SU-DHL-6 (cell line): ENCODE measurements at regions not wholly inside any gene's neighbourhood (a gene's known extent, or its start where the extent isn't known, plus 50 kb on each side); places are given as distances from the start of the nearest gene placed in this dataset.
"Not testable (repeated sequence)": the region's sequence is repeated elsewhere in the genome, so short reads cannot be mapped to it uniquely, and the experiment has no call there.

Experiments used
- H2AFZ ChIP-seq: fragments of 200-600 bp; sonication (generic); 2 replicates; pipeline ENCODE4 v1.6.1; 2014; ENCODE audit warnings: low read depth, mild to moderate bottlenecking, moderate library complexity, mixed read lengths, antibody characterized with exemption, low read length; ENCODE audit not compliant: severe bottlenecking
- H3F3A ChIP-seq: fragments of 200-600 bp; shearing (Covaris generic); 2 replicates; pipeline ENCODE4 v1.6.0; 2016; ENCODE audit warnings: antibody characterized with exemption, mild to moderate bottlenecking; ENCODE audit not compliant: insufficient read depth
- H3K27ac ChIP-seq: fragments of 200-600 bp; sonication (generic); 2 replicates; pipeline ENCODE4 v1.5.1; 2016; ENCODE audit warnings: low read depth, mild to moderate bottlenecking, low read length, moderate library complexity, mixed read lengths
- H3K27me3 ChIP-seq: fragments of 200-600 bp; sonication (generic), shearing (Covaris generic); 2 replicates; pipeline ENCODE4 v1.6.0; 2014; ENCODE audit warnings: mild to moderate bottlenecking, low read length
- H3K36me3 ChIP-seq: fragments of 200-600 bp; sonication (generic); 2 replicates; pipeline ENCODE4 v1.6.1; 2014; ENCODE audit warnings: mild to moderate bottlenecking, low read length, mixed read lengths
- H3K4me2 ChIP-seq: fragments of 300-600, 200-600 bp; shearing (Covaris generic), sonication (generic); 2 replicates; pipeline ENCODE4 v1.6.0; 2014; ENCODE audit warnings: low read length, low read depth, mild to moderate bottlenecking; ENCODE audit not compliant: poor library complexity, severe bottlenecking
- H3K4me3 ChIP-seq: fragments of 200-600 bp; sonication (generic); 2 replicates; pipeline ENCODE4 v1.5.1; 2014; ENCODE audit warnings: antibody characterized with exemption, low read length, mild to moderate bottlenecking, mixed read lengths; ENCODE audit not compliant: insufficient read depth, poor library complexity, severe bottlenecking
- H3K79me2 ChIP-seq: fragments of 200-600 bp; sonication (generic); 2 replicates; pipeline ENCODE4 v1.6.1; 2014; ENCODE audit warnings: mild to moderate bottlenecking, low read length, moderate library complexity; ENCODE audit not compliant: insufficient read depth
- H3K9ac ChIP-seq: fragments of 200-600 bp; sonication (generic); 2 replicates; pipeline ENCODE4 v1.7.0; 2014; ENCODE audit warnings: mild to moderate bottlenecking, low read length
- H3K9me2 ChIP-seq: fragments of 200-600 bp; sonication (generic); replicated peaks from 2 replicates; pipeline ENCODE4 v1.6.1; 2014; ENCODE audit warnings: low read length; ENCODE audit not compliant: insufficient read depth
- H3K9me3 ChIP-seq: fragments of 200-600 bp; sonication (generic); 2 replicates; pipeline ENCODE4 v1.6.1; 2014; ENCODE audit warnings: low read length, mixed read lengths; ENCODE audit not compliant: insufficient read depth
- H4K20me1 ChIP-seq: fragments of 200-600 bp; sonication (generic); 2 replicates; pipeline ENCODE4 v1.6.1; 2014; ENCODE audit warnings: low read depth, mild to moderate bottlenecking, antibody characterized with exemption, low read length, moderate library complexity, mixed read lengths
- EZH2phosphoT487 ChIP-seq: fragments of 200-600 bp; sonication (generic), shearing (Covaris generic); conservative IDR thresholded peaks from 2 replicates; pipeline ENCODE4 v1.6.1; 2018; ENCODE audit warnings: mild to moderate bottlenecking, antibody characterized with exemption, low read length, moderate library complexity, mixed read lengths
- TF ChIP-seq, protein P1 (sequence below): fragments of 200-600 bp; sonication (generic); IDR thresholded peaks from one replicate; pipeline ENCODE4 v1.5.1; 2017; ENCODE audit warnings: antibody characterized with exemption, mild to moderate bottlenecking, low read length, moderate library complexity; ENCODE audit not compliant: insufficient read depth, poor library complexity, severe bottlenecking

DNA sequence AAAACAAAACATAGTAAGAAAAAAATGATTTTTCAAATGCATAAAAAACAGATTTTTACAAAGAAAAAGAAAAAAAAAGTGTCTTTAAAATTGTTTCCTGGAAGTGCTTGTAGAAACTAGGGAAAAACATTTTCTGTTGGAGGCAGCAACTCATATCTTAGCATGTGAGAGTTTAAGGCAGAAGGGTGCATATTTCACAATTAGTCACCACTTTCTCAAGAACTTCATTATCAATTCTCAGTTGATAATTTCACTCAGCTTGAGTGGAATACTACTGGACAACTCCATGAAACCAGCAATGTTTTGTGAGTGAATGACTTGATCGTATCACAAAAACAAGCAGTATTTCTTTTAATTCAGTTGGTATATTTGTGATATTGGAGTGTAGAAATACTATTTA, 508.3 kb upstream of the DAB2 start:
- no peaks in the 10 kb centered on the region for H4K20me1 ChIP-seq
- H3K9ac ChIP-seq, result no peak overlapping the region
- no peaks in the 10 kb centered on the region for H3K9me3 ChIP-seq
- H3K36me3 ChIP-seq, result no peaks in the 10 kb centered on the region
- no peak for TF ChIP-seq EZH2phosphoT487
- TF ChIP-seq, protein P1, sequence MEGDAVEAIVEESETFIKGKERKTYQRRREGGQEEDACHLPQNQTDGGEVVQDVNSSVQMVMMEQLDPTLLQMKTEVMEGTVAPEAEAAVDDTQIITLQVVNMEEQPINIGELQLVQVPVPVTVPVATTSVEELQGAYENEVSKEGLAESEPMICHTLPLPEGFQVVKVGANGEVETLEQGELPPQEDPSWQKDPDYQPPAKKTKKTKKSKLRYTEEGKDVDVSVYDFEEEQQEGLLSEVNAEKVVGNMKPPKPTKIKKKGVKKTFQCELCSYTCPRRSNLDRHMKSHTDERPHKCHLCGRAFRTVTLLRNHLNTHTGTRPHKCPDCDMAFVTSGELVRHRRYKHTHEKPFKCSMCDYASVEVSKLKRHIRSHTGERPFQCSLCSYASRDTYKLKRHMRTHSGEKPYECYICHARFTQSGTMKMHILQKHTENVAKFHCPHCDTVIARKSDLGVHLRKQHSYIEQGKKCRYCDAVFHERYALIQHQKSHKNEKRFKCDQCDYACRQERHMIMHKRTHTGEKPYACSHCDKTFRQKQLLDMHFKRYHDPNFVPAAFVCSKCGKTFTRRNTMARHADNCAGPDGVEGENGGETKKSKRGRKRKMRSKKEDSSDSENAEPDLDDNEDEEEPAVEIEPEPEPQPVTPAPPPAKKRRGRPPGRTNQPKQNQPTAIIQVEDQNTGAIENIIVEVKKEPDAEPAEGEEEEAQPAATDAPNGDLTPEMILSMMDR, result no peak
- H3K79me2 ChIP-seq, result no peaks in the 10 kb centered on the region
- H3F3A ChIP-seq, result no peaks in the 10 kb centered on the region
- H3K27me3 ChIP-seq, result no peaks in the 10 kb centered on the region
- no peak overlapping the region for H3K4me2 ChIP-seq
- H2AFZ ChIP-seq, result no peak overlapping the region
- no peak overlapping the region for H3K27ac ChIP-seq
- H3K4me3 ChIP-seq, result no peak overlapping the region
- no peaks in the 10 kb centered on the region for H3K9me2 ChIP-seq

DNA sequence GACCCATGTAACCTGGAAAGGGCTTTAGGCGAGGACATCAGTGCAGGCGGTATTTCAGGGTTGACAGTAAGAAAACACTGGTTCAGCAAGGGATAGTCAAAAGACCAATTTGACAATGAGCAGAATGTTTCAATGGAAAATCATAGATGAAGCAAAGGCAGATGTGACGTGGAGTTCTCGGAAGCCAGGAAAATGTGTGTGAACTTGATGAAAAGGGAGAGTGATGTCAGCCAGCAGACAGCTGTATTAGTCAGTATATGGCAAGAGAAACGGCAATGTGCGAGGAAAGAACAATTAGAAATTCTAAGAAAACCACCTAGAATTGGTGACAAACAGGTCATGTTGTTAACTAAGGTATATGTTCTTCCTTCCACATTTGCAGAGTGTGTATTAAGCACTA, 503.9 kb upstream of the DAB2 start:
- Histone ChIP-seq H3K79me2 (no peaks in the 10 kb centered on the region), H4K20me1 (no peaks in the 10 kb centered on the region), H3K4me3 (no peak overlapping the region), H2AFZ (no peak overlapping the region), H3F3A (no peaks in the 10 kb centered on the region), H3K27me3 (no peaks in the 10 kb centered on the region), H3K36me3 (no peaks in the 10 kb centered on the region), H3K4me2 (no peak overlapping the region), H3K9ac (no peak overlapping the region), H3K27ac (no peak overlapping the region), H3K9me3 (no peaks in the 10 kb centered on the region), H3K9me2 (no peaks in the 10 kb centered on the region)
- TF ChIP-seq, protein P1, result no peak
- TF ChIP-seq EZH2phosphoT487, result no peak

DNA sequence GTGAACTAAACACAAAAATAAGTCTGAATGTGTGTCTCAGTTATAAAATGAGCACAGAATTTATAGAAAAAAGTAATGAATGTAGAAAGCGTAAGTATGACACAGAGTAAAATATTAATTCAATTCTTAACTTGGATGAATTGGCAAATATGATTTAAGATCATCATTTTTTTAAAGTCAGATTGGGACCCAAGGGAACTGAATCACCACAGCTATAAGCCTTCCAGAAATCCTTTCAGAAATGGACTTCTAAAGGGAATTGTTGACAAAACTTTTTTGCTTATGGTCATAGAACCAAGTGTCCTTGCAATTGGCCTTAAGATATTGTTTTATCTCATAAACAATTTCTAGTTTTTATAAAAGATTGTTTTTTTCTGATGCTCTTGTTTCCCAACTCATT, 495.1 kb upstream of the DAB2 start:
- Histone ChIP-seq H3K9ac (no peak overlapping the region), H3K27me3 (no peaks in the 10 kb centered on the region), H3K9me2 (no peaks in the 10 kb centered on the region), H4K20me1 (no peaks in the 10 kb centered on the region), H3K27ac (no peak overlapping the region), H3K4me2 (no peak overlapping the region), H3K4me3 (no peak overlapping the region), H3K79me2 (no peaks in the 10 kb centered on the region), H3F3A (no peaks in the 10 kb centered on the region), H3K36me3 (no peaks in the 10 kb centered on the region), H2AFZ (no peak overlapping the region), H3K9me3 (no peaks in the 10 kb centered on the region)
- TF ChIP-seq, protein P1, result no peak
- no peak for TF ChIP-seq EZH2phosphoT487

DNA sequence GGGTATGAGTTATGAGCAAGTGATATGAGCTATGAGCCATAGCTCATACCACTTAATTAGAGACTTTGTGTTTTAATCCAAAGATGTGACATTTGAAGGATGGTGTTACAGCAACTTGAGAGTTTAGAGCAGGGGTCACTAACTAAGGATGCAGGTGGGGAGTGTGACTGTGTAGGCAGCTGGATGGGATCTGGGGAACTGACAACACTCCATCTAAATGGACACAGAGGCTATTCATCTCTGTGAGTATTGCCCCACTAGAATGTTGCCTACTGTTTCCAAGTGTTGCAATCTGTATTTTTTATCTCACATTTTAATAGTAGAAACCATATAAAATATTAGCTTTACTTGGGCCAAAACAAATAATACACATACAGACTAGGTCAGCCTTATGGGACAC, 488.1 kb upstream of the DAB2 start:
- no peak overlapping the region for H3K9ac ChIP-seq
- no peaks in the 10 kb centered on the region for H3K9me2 ChIP-seq
- no peaks in the 10 kb centered on the region for H4K20me1 ChIP-seq
- no peak overlapping the region for H3K4me2 ChIP-seq
- no peak overlapping the region for H2AFZ ChIP-seq
- H3F3A ChIP-seq, result no peaks in the 10 kb centered on the region
- H3K9me3 ChIP-seq, result no peaks in the 10 kb centered on the region
- H3K4me3 ChIP-seq, result no peak overlapping the region
- no peaks in the 10 kb centered on the region for H3K27me3 ChIP-seq
- no peak overlapping the region for H3K27ac ChIP-seq
- no peaks in the 10 kb centered on the region for H3K36me3 ChIP-seq
- no peaks in the 10 kb centered on the region for H3K79me2 ChIP-seq
- TF ChIP-seq EZH2phosphoT487, result no peak
- TF ChIP-seq, protein P1, result no peak

DNA sequence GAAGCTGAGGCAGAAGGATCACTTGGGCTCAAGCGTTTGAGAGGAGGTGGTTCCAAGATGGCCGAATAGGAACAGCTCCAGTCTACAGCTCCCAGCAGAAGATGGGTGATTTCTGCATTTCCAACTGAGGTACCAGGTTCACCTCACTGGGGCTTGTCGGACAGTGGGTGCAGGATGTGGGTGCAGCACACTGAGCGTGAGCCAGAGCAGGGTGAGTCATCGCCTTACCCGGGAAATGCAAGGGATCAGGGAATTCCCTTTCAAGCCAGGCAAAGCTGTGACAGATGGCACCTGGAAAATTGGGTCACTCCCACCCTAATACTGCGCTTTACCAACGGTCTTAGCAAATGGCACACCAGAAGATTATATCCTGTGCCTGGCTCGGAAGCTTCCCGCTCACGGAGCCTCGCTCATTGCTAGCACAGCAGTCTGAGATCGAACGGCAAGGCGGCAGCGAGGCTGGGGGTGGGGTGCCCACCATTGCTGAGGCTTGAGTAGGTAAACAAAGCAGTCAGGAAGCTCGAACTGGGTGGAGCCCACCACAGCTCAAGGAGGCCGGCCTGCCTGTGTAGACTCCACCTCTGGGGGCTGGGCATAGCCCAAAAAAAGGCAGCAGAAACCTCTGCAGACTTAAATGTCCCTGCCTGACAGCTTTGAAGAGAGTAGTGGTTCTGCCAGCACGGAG, 482.6 kb upstream of the DAB2 start:
- H3K4me3 ChIP-seq, H4K20me1 ChIP-seq, H3K9ac ChIP-seq, H3K27ac ChIP-seq, H3K27me3 ChIP-seq, H3K4me2 ChIP-seq, H3F3A ChIP-seq, H3K36me3 ChIP-seq, H3K9me3 ChIP-seq, H3K79me2 ChIP-seq, H3K9me2 ChIP-seq, H2AFZ ChIP-seq: not testable (repeated sequence)
